ENCODE measurements at regions not wholly inside any gene's neighbourhood (a gene's known extent, or its start where the extent isn't known, plus 50 kb on each side); places are given as distances from the start of the nearest gene placed in this dataset.

DNA sequence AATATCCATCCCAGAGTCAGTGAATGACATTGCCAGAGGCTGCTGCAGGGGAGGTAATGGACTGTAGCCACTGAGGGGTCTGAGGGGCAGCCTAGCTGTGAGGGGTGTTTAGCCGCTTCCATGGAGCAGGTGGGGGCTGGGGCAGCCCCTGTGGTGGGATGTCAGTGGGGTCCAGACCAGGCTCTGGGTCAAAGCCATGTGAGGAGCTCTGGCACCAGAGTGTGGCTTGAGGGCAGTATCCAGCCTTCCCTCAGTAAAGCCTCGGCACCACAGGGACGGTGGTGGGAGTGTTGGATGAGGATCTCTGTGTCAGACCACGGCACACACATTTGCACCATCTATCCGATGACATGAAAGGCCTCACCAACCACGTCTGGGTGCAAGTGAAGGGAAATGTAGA lies 85.0 kb downstream of the INHBB start (continued):
- TF ChIP-seq, protein P1, sequence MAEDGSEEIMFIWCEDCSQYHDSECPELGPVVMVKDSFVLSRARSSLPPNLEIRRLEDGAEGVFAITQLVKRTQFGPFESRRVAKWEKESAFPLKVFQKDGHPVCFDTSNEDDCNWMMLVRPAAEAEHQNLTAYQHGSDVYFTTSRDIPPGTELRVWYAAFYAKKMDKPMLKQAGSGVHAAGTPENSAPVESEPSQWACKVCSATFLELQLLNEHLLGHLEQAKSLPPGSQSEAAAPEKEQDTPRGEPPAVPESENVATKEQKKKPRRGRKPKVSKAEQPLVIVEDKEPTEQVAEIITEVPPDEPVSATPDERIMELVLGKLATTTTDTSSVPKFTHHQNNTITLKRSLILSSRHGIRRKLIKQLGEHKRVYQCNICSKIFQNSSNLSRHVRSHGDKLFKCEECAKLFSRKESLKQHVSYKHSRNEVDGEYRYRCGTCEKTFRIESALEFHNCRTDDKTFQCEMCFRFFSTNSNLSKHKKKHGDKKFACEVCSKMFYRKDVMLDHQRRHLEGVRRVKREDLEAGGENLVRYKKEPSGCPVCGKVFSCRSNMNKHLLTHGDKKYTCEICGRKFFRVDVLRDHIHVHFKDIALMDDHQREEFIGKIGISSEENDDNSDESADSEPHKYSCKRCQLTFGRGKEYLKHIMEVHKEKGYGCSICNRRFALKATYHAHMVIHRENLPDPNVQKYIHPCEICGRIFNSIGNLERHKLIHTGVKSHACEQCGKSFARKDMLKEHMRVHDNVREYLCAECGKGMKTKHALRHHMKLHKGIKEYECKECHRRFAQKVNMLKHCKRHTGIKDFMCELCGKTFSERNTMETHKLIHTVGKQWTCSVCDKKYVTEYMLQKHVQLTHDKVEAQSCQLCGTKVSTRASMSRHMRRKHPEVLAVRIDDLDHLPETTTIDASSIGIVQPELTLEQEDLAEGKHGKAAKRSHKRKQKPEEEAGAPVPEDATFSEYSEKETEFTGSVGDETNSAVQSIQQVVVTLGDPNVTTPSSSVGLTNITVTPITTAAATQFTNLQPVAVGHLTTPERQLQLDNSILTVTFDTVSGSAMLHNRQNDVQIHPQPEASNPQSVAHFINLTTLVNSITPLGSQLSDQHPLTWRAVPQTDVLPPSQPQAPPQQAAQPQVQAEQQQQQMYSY (CRISPR knock-in tag; IDR thresholded peaks at IDR 0.05) = no peak
- TF ChIP-seq, protein P2, sequence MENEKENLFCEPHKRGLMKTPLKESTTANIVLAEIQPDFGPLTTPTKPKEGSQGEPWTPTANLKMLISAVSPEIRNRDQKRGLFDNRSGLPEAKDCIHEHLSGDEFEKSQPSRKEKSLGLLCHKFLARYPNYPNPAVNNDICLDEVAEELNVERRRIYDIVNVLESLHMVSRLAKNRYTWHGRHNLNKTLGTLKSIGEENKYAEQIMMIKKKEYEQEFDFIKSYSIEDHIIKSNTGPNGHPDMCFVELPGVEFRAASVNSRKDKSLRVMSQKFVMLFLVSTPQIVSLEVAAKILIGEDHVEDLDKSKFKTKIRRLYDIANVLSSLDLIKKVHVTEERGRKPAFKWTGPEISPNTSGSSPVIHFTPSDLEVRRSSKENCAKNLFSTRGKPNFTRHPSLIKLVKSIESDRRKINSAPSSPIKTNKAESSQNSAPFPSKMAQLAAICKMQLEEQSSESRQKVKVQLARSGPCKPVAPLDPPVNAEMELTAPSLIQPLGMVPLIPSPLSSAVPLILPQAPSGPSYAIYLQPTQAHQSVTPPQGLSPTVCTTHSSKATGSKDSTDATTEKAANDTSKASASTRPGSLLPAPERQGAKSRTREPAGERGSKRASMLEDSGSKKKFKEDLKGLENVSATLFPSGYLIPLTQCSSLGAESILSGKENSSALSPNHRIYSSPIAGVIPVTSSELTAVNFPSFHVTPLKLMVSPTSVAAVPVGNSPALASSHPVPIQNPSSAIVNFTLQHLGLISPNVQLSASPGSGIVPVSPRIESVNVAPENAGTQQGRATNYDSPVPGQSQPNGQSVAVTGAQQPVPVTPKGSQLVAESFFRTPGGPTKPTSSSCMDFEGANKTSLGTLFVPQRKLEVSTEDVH (IDR thresholded peaks at IDR 0.05; ENCODE audit: low read depth, partially characterized antibody) = no peak
- TF ChIP-seq, protein P3, sequence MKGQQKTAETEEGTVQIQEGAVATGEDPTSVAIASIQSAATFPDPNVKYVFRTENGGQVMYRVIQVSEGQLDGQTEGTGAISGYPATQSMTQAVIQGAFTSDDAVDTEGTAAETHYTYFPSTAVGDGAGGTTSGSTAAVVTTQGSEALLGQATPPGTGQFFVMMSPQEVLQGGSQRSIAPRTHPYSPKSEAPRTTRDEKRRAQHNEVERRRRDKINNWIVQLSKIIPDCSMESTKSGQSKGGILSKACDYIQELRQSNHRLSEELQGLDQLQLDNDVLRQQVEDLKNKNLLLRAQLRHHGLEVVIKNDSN (IDR thresholded peaks at IDR 0.05; ENCODE audit: borderline replicate concordance, extremely low read length, insufficient read depth, low read depth, low read length) = no peak
- TF ChIP-seq BCL11A (IDR thresholded peaks at IDR 0.05; ENCODE audit: low read depth, low read length) = no peak
- TF ChIP-seq RAD51 (IDR thresholded peaks at IDR 0.05) = no peak
- TF ChIP-seq EGR1 (IDR thresholded peaks at IDR 0.05; ENCODE audit: borderline replicate concordance in 1 of 2, low read depth in 2 of 2, low read length in 2 of 2) = no peak
- TF ChIP-seq, protein P4, sequence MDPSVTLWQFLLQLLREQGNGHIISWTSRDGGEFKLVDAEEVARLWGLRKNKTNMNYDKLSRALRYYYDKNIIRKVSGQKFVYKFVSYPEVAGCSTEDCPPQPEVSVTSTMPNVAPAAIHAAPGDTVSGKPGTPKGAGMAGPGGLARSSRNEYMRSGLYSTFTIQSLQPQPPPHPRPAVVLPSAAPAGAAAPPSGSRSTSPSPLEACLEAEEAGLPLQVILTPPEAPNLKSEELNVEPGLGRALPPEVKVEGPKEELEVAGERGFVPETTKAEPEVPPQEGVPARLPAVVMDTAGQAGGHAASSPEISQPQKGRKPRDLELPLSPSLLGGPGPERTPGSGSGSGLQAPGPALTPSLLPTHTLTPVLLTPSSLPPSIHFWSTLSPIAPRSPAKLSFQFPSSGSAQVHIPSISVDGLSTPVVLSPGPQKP (IDR thresholded peaks at IDR 0.05; ENCODE audit: low read depth, low read length) = no peak
- TF ChIP-seq TARDBP (IDR thresholded peaks at IDR 0.05; ENCODE audit: borderline replicate concordance) = no peak
- TF ChIP-seq SUPT20H (IDR thresholded peaks at IDR 0.05; ENCODE audit: borderline replicate concordance, control insufficient read depth, low read depth, low read length) = no peak
- TF ChIP-seq, protein P5, sequence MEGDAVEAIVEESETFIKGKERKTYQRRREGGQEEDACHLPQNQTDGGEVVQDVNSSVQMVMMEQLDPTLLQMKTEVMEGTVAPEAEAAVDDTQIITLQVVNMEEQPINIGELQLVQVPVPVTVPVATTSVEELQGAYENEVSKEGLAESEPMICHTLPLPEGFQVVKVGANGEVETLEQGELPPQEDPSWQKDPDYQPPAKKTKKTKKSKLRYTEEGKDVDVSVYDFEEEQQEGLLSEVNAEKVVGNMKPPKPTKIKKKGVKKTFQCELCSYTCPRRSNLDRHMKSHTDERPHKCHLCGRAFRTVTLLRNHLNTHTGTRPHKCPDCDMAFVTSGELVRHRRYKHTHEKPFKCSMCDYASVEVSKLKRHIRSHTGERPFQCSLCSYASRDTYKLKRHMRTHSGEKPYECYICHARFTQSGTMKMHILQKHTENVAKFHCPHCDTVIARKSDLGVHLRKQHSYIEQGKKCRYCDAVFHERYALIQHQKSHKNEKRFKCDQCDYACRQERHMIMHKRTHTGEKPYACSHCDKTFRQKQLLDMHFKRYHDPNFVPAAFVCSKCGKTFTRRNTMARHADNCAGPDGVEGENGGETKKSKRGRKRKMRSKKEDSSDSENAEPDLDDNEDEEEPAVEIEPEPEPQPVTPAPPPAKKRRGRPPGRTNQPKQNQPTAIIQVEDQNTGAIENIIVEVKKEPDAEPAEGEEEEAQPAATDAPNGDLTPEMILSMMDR (IDR thresholded peaks at IDR 0.05 in 2 of 3, conservative IDR thresholded peaks at IDR 0.05 in 1 of 3; ENCODE audit: control insufficient read depth in 2 of 3, extremely low read depth in 1 of 3, insufficient read depth in 1 of 3, low read depth in 3 of 3, low read length in 3 of 3) = no peak
- no peak for TF ChIP-seq TCF7 (IDR thresholded peaks at IDR 0.05; ENCODE audit: borderline replicate concordance)

Measured in GM12878 (cell line).